ENCODE measurements at regions not wholly inside any gene's neighbourhood (a gene's known extent, or its start where the extent isn't known, plus 50 kb on each side); places are given as distances from the start of the nearest gene placed in this dataset.

GRCh38 chr13:68359105-68359504 lies 1129.0 kb upstream of the PCDH9 start:
- intact Hi-C loops (cut with DNase I; ENCODE audit: low total_unique reads), result no loop called here
- Histone ChIP-seq H3K4me3 (no peak overlapping the region), H3K27me3 (replicated peaks in 1 of 7) (no peaks in the 10 kb centered on the region), H3K9me3 (peaks cover 0 to 2% (median 0%) of the 10 kb centered on the region in 8 donors), H3K36me3 (no peaks in the 10 kb centered on the region), H3K27ac (no peak overlapping the region), H3K4me1 (no peaks in the 10 kb centered on the region)
- 76 to 90% (median 80%) methylated on average over 1 of the region's 1 CpG for WGBS, 5 donors
- DNase-seq, result no peak
- no peak for TF ChIP-seq POLR2AphosphoS5 (IDR thresholded peaks at IDR 0.05)
- no peak for TF ChIP-seq CTCF (IDR thresholded peaks at IDR 0.05 in 8 of 11, conservative IDR thresholded peaks at IDR 0.05 in 3 of 11)
- TF ChIP-seq POLR2A (IDR thresholded peaks at IDR 0.05), result no peak

GRCh38 chr13:68358294-68358705 lies 1128.2 kb upstream of the PCDH9 start:
- H3K4me3 ChIP-seq, result no peak overlapping the region
- no peak for TF ChIP-seq POLR2AphosphoS5 (IDR thresholded peaks at IDR 0.05)
- no peak for TF ChIP-seq CTCF (IDR thresholded peaks at IDR 0.05 in 8 of 11, conservative IDR thresholded peaks at IDR 0.05 in 3 of 11)
- no peak for TF ChIP-seq POLR2A (IDR thresholded peaks at IDR 0.05)
- no peaks in the 10 kb centered on the region for H3K4me1 ChIP-seq
- no peak overlapping the region for H3K27ac ChIP-seq
- WGBS, 5 donors, result 52 to 87% (median 73%) methylated on average over 2 of the region's 2 CpGs
- intact Hi-C loops (cut with DNase I; ENCODE audit: low total_unique reads), result no loop called here
- DNase-seq, result no peak
- no peaks in the 10 kb centered on the region for H3K36me3 ChIP-seq
- peaks cover 0 to 2% (median 0%) of the 10 kb centered on the region in 8 donors for H3K9me3 ChIP-seq
- H3K27me3 ChIP-seq (replicated peaks in 1 of 7), result no peaks in the 10 kb centered on the region

- DNase-seq, result no peak
- Histone ChIP-seq H3K4me3 (no peak overlapping the region), H3K27ac (no peak overlapping the region), H3K9me3 (peaks cover 0 to 4% (median 0%) of the 10 kb centered on the region in 8 donors), H3K4me1 (no peaks in the 10 kb centered on the region), H3K27me3 (replicated peaks in 1 of 7) (no peaks in the 10 kb centered on the region), H3K36me3 (no peaks in the 10 kb centered on the region)
- 82 to 87% (median 85%) methylated on average over 2 of the region's 2 CpGs for WGBS, 5 donors
- no peak for TF ChIP-seq CTCF (IDR thresholded peaks at IDR 0.05 in 8 of 11, conservative IDR thresholded peaks at IDR 0.05 in 3 of 11)
- no peak for TF ChIP-seq POLR2A (IDR thresholded peaks at IDR 0.05)
- no peak for TF ChIP-seq POLR2AphosphoS5 (IDR thresholded peaks at IDR 0.05)
- intact Hi-C loops (cut with DNase I; ENCODE audit: low total_unique reads), result no loop called here
Measured at GRCh38 chr13:68350554-68350953, 1120.4 kb upstream of the PCDH9 start.

GRCh38 chr13:68347220-68347619 lies 1117.1 kb upstream of the PCDH9 start:
- no peak for DNase-seq
- intact Hi-C loops (cut with DNase I; ENCODE audit: low total_unique reads), result no loop called here
- TF ChIP-seq POLR2AphosphoS5 (IDR thresholded peaks at IDR 0.05), result no peak
- H3K36me3 ChIP-seq, result no peaks in the 10 kb centered on the region
- no peak overlapping the region for H3K4me3 ChIP-seq
- H3K9me3 ChIP-seq, result peaks cover 0 to 23% (median 14%) of the 10 kb centered on the region in 8 donors
- no peak overlapping the region for H3K27ac ChIP-seq
- no peaks in the 10 kb centered on the region for H3K27me3 ChIP-seq (replicated peaks in 1 of 7)
- no peaks in the 10 kb centered on the region for H3K4me1 ChIP-seq
- WGBS, 5 donors, result 48 to 57% (median 49%) methylated on average over 3 of the region's 3 CpGs

- 61 to 82% (median 70%) methylated on average over 1 of the region's 1 CpG for WGBS, 5 donors
- Histone ChIP-seq H3K4me3 (no peak overlapping the region), H3K4me1 (no peaks in the 10 kb centered on the region), H3K27ac (no peak overlapping the region), H3K27me3 (replicated peaks in 1 of 7) (no peaks in the 10 kb centered on the region), H3K36me3 (no peaks in the 10 kb centered on the region), H3K9me3 (peaks cover 0 to 30% (median 15%) of the 10 kb centered on the region in 8 donors)
- intact Hi-C loops (cut with DNase I; ENCODE audit: low total_unique reads), result no loop called here
- DNase-seq, result no peak
- no peak for TF ChIP-seq POLR2AphosphoS5 (IDR thresholded peaks at IDR 0.05)
- TF ChIP-seq CTCF (IDR thresholded peaks at IDR 0.05 in 8 of 11, conservative IDR thresholded peaks at IDR 0.05 in 3 of 11), result no peak
- TF ChIP-seq POLR2A (IDR thresholded peaks at IDR 0.05), result no peak
Measured at GRCh38 chr13:68345963-68346531, 1115.9 kb upstream of the PCDH9 start.

All from spleen (tissue), 11 donors.